Ascending aorta (tissue), 2 donors: ENCODE measurements at regions not wholly inside any gene's neighbourhood (a gene's known extent, or its start where the extent isn't known, plus 50 kb on each side); places are given as distances from the start of the nearest gene placed in this dataset.

ENCODE experiments used
- DNase-seq, 2 donors: peaks; one replicate each; pipeline ENCODE4 v3.0.0-alpha.2; 2019; ENCODE audit warnings: low spot score in 2 of 2
- H3K27ac ChIP-seq, 2 donors: fragments of 200-600 bp; sonication (generic); one replicate each; pipeline ENCODE4 v1.5.1; 2016 to 2017; ENCODE audit warnings: mild to moderate bottlenecking in 1 of 2
- H3K27me3 ChIP-seq: fragments of 200-600 bp; sonication (generic); one replicate; pipeline ENCODE4 v1.5.1; 2017
- H3K36me3 ChIP-seq, 2 donors: fragments of 200-600 bp; sonication (generic); one replicate each; pipeline ENCODE4 v1.5.1; 2016
- H3K4me1 ChIP-seq, 2 donors: fragments of 200-600 bp; sonication (generic); one replicate each; pipeline ENCODE4 v1.5.1; 2016 to 2017; ENCODE audit warnings: mild to moderate bottlenecking in 1 of 2
- H3K4me3 ChIP-seq, 2 donors: fragments of 200-600 bp; sonication (generic); one replicate each; pipeline ENCODE4 v1.5.1; 2016 to 2017; ENCODE audit warnings: mild to moderate bottlenecking in 1 of 2
- H3K9me3 ChIP-seq, 2 donors: fragments of 200-600 bp; sonication (generic); one replicate each; pipeline ENCODE4 v1.5.1; 2016
- CTCF ChIP-seq, 3 experiments: fragments of 200-600 bp in 2 of 3; fragments of 450-650 bp in 1 of 3; sonication (generic) in 2 of 3; IDR thresholded peaks; one replicate each; pipeline ENCODE4 v1.5.1; 2016 to 2019; ENCODE audit warnings: antibody characterized with exemption in 3 of 3, mild to moderate bottlenecking in 1 of 3, moderate library complexity in 1 of 3
- intact Hi-C: fragments of 100-400 bp; cut with DNase I; formaldehyde crosslinking; loops from one replicate; pipeline ENCODE4 v1.15.1; 2023

- Histone ChIP-seq H3K27ac (no peak overlapping the region), H3K27me3 (no peaks in the 10 kb centered on the region), H3K4me1 (no peaks in the 10 kb centered on the region), H3K36me3 (no peaks in the 10 kb centered on the region), H3K4me3 (no peak overlapping the region), H3K9me3 (no peaks in the 10 kb centered on the region)
- DNase-seq, result no peak
- no peak for TF ChIP-seq CTCF (IDR thresholded peaks at IDR 0.05)
- intact Hi-C loops, result no loop called here
These were observed 168.3 kb upstream of the SLITRK1 start for GRCh38 chr13:84050536-84050935.

GRCh38 chr13:84049443-84050219, 167.4 kb upstream of the SLITRK1 start:
- intact Hi-C loops, result no loop called here
- Histone ChIP-seq H3K36me3 (no peaks in the 10 kb centered on the region), H3K27ac (no peak overlapping the region), H3K27me3 (no peaks in the 10 kb centered on the region), H3K9me3 (no peaks in the 10 kb centered on the region), H3K4me3 (no peak overlapping the region), H3K4me1 (no peaks in the 10 kb centered on the region)
- no peak for TF ChIP-seq CTCF (IDR thresholded peaks at IDR 0.05)
- DNase-seq, result no peak

GRCh38 chr13:84044805-84045204, 162.5 kb upstream of the SLITRK1 start:
- Histone ChIP-seq H3K36me3 (no peaks in the 10 kb centered on the region), H3K4me1 (no peaks in the 10 kb centered on the region), H3K4me3 (no peak overlapping the region), H3K9me3 (no peaks in the 10 kb centered on the region), H3K27ac (no peak overlapping the region), H3K27me3 (no peaks in the 10 kb centered on the region)
- DNase-seq, result no peak
- intact Hi-C loops, result no loop called here
- no peak for TF ChIP-seq CTCF (IDR thresholded peaks at IDR 0.05)

GRCh38 chr13:84038001-84038400, 155.7 kb upstream of the SLITRK1 start:
- intact Hi-C loops, result no loop called here
- no peak for DNase-seq
- H3K27me3 ChIP-seq, result no peaks in the 10 kb centered on the region
- no peak overlapping the region for H3K27ac ChIP-seq
- no peak for TF ChIP-seq CTCF (IDR thresholded peaks at IDR 0.05)
- H3K9me3 ChIP-seq, result no peaks in the 10 kb centered on the region
- no peak overlapping the region for H3K4me3 ChIP-seq
- no peaks in the 10 kb centered on the region for H3K4me1 ChIP-seq
- no peaks in the 10 kb centered on the region for H3K36me3 ChIP-seq

GRCh38 chr13:84032116-84032515, 149.8 kb upstream of the SLITRK1 start:
- no peak for DNase-seq
- intact Hi-C loops, result no loop called here
- no peaks in the 10 kb centered on the region for H3K4me1 ChIP-seq
- H3K27me3 ChIP-seq, result no peaks in the 10 kb centered on the region
- no peak for TF ChIP-seq CTCF (IDR thresholded peaks at IDR 0.05)
- no peaks in the 10 kb centered on the region for H3K9me3 ChIP-seq
- no peaks in the 10 kb centered on the region for H3K36me3 ChIP-seq
- H3K27ac ChIP-seq, result no peak overlapping the region
- no peak overlapping the region for H3K4me3 ChIP-seq

GRCh38 chr13:84031120-84031519, 148.8 kb upstream of the SLITRK1 start:
- Histone ChIP-seq H3K9me3 (no peaks in the 10 kb centered on the region), H3K36me3 (no peaks in the 10 kb centered on the region), H3K27me3 (no peaks in the 10 kb centered on the region), H3K27ac (no peak overlapping the region), H3K4me1 (no peaks in the 10 kb centered on the region), H3K4me3 (no peak overlapping the region)
- intact Hi-C loops, result no loop called here
- no peak for DNase-seq
- no peak for TF ChIP-seq CTCF (IDR thresholded peaks at IDR 0.05)
